PC-3 (cell line): ENCODE measurements at regions not wholly inside any gene's neighbourhood (a gene's known extent, or its start where the extent isn't known, plus 50 kb on each side); places are given as distances from the start of the nearest gene placed in this dataset.

ENCODE experiments used
- ATAC-seq: fragments of 200-7000 bp; cut with Tn5 transposase; 2 replicates; pipeline ENCODE4 v1.9.1; 2020; ENCODE audit warnings: mild to moderate bottlenecking, moderate library complexity
- BruUV-seq: library from RNA; stranded (reverse); fragments of 400-500 nt; replicated peaks from 2 replicates; lab custom pipeline; 2021; lab: Mats Ljungman, UMichigan
- CTCF ChIA-PET: fragments of 300-600 bp; sonication (Branson Sonifier 250); formaldehyde crosslinking; loops from one replicate; lab custom pipeline; 2022; ENCODE audit warnings: antibody characterized with exemption; lab: Charles Lee
- POLR2A ChIA-PET: fragments of 300-600 bp; sonication (Branson Sonifier 250); formaldehyde crosslinking; loops from one replicate; lab custom pipeline; 2022; ENCODE audit warnings: antibody characterized with exemption; ENCODE audit not compliant: unreplicated experiment; lab: Charles Lee
- DNase-seq: peaks from one replicate; pipeline ENCODE4 v3.0.0-alpha.2; 2015
- H2AFZ ChIP-seq: fragments of 300-600 bp; sonication (generic); 2 replicates; pipeline ENCODE4 v1.6.0; 2016; ENCODE audit warnings: antibody characterized with exemption, low read length
- H3F3A ChIP-seq: fragments of 300-600 bp; sonication (generic); one replicate; pipeline ENCODE4 v1.6.0; 2017; ENCODE audit warnings: antibody characterized with exemption, low read length, control low read depth, mild to moderate bottlenecking; ENCODE audit not compliant: unreplicated experiment
- H3K27ac ChIP-seq: fragments of 300-600 bp; sonication (generic); 2 replicates; pipeline ENCODE4 v1.5.1; 2016; ENCODE audit warnings: mild to moderate bottlenecking, low read length
- H3K27me3 ChIP-seq: fragments of 300-600 bp; sonication (generic); 2 replicates; pipeline ENCODE4 v1.6.1; 2016; ENCODE audit warnings: low read length, mixed read lengths
- H3K36me3 ChIP-seq: fragments of 300-600 bp; sonication (generic); 2 replicates; pipeline ENCODE4 v1.6.1; 2016; ENCODE audit warnings: low read depth, mixed run types, low read length, mixed read lengths
- H3K4me1 ChIP-seq: fragments of 300-600 bp; sonication (generic); 2 replicates; pipeline ENCODE4 v1.5.1; 2016; ENCODE audit warnings: low read length; ENCODE audit not compliant: insufficient read depth
- H3K4me2 ChIP-seq: fragments of 300-600 bp; sonication (generic); 2 replicates; pipeline ENCODE4 v1.6.0; 2016; ENCODE audit warnings: low read length
- H3K4me3 ChIP-seq: fragments of 300-600 bp; sonication (generic); 2 replicates; pipeline ENCODE4 v1.5.1; 2016; ENCODE audit warnings: mild to moderate bottlenecking, low read length, mixed read lengths
- H3K79me2 ChIP-seq: fragments of 300-600 bp; sonication (generic); 2 replicates; pipeline ENCODE4 v1.6.1; 2017; ENCODE audit warnings: low read length, mixed read lengths
- H3K9ac ChIP-seq: fragments of 300-600 bp; sonication (generic); 2 replicates; pipeline ENCODE4 v1.6.0; 2016; ENCODE audit warnings: mild to moderate bottlenecking, low read length
- H3K9me2 ChIP-seq: fragments of 300-600 bp; sonication (generic); replicated peaks from 2 replicates; pipeline ENCODE4 v1.6.1; 2016; ENCODE audit warnings: mixed run types, low read length, mixed read lengths
- H3K9me3 ChIP-seq: fragments of 300-600 bp; sonication (generic); 2 replicates; pipeline ENCODE4 v1.6.1; 2016; ENCODE audit warnings: low read length, mixed read lengths
- H4K20me1 ChIP-seq: fragments of 300-600 bp; sonication (generic); 2 replicates; pipeline ENCODE4 v1.6.1; 2016; ENCODE audit warnings: low read length, mixed read lengths
- EZH2 ChIP-seq: fragments of 300-600 bp; sonication (generic); IDR thresholded peaks from one replicate; pipeline ENCODE4 v1.6.1; 2017; ENCODE audit warnings: antibody characterized with exemption, mild to moderate bottlenecking, low read length; ENCODE audit not compliant: unreplicated experiment
- EZH2phosphoT487 ChIP-seq: fragments of 300-600 bp; sonication (generic); IDR thresholded peaks from 2 replicates; pipeline ENCODE4 v1.6.1; 2018; ENCODE audit warnings: mild to moderate bottlenecking, antibody characterized with exemption, low read length, borderline replicate concordance
- intact Hi-C: fragments of 100-400 bp; cut with micrococcal nuclease; formaldehyde crosslinking; loops from 2 replicates; pipeline ENCODE4 v1.9.0; 2023
- TF ChIP-seq, protein P1 (sequence below): fragments of 300-600 bp; sonication (generic); conservative IDR thresholded peaks from 2 replicates; pipeline ENCODE4 v1.5.1; 2017; ENCODE audit warnings: antibody characterized with exemption, low read depth, mild to moderate bottlenecking, low read length

DNA sequence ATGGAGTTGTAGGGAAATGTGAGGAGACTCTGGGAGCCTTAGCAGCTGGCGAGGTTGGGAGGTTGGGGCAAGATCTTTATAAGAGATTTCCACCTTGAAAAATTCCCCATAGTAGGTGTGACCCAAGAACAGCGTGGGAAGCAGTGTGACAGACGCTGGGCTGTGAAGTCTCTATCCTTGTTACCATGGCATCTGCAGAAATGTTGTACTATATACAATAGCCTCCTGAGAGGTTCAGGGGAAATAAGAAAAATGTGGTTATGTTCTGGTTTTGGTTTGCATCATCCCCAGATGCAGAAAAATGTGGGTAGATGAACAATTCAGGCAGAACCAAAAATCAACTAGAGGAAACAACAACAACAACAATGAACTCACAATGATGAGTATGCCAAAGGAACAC, 498.6 kb downstream of the SH2D4B start:
- no peak overlapping the region for H3K27ac ChIP-seq
- no peak overlapping the region for H3K9ac ChIP-seq
- H3K4me1 ChIP-seq = no peaks in the 10 kb centered on the region
- DNase-seq (no peak), ATAC-seq (no peak)
- no peak overlapping the region for H3K4me3 ChIP-seq
- no peak overlapping the region for H2AFZ ChIP-seq
- intact Hi-C loops = no loop called here
- no TSS peak for BruUV-seq
- H3K9me2 ChIP-seq = no peaks in the 10 kb centered on the region
- no peaks in the 10 kb centered on the region for H3K36me3 ChIP-seq
- TF ChIP-seq EZH2 (no peak), EZH2phosphoT487 (no peak)
- TF ChIP-seq, protein P1, sequence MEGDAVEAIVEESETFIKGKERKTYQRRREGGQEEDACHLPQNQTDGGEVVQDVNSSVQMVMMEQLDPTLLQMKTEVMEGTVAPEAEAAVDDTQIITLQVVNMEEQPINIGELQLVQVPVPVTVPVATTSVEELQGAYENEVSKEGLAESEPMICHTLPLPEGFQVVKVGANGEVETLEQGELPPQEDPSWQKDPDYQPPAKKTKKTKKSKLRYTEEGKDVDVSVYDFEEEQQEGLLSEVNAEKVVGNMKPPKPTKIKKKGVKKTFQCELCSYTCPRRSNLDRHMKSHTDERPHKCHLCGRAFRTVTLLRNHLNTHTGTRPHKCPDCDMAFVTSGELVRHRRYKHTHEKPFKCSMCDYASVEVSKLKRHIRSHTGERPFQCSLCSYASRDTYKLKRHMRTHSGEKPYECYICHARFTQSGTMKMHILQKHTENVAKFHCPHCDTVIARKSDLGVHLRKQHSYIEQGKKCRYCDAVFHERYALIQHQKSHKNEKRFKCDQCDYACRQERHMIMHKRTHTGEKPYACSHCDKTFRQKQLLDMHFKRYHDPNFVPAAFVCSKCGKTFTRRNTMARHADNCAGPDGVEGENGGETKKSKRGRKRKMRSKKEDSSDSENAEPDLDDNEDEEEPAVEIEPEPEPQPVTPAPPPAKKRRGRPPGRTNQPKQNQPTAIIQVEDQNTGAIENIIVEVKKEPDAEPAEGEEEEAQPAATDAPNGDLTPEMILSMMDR = no peak
- H3K27me3 ChIP-seq = no peaks in the 10 kb centered on the region
- no peaks in the 10 kb centered on the region for H3K9me3 ChIP-seq
- ChIA-PET POLR2A (no interaction called here), CTCF (no interaction called here)
- H3F3A ChIP-seq = no peaks in the 10 kb centered on the region
- no peaks in the 10 kb centered on the region for H4K20me1 ChIP-seq
- no peaks in the 10 kb centered on the region for H3K79me2 ChIP-seq
- no peak overlapping the region for H3K4me2 ChIP-seq

DNA sequence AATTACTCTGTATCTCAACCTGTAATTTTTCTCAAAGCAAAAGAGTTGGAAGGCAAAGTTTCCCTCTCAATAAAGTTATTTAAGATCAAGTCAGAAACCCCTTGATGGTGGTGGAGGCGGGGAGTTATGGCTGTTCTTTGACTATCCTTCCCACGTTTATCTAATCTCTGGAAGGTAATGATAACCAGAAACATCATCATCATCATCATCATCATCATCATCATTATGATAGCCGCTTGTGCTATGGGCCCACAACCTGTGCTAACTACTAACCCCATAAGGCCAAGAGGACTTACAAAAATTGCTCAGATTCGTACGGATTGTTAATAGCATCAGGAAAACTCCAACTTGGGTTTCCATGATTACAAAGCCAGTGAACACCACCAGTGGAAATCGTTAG, 502.3 kb downstream of the SH2D4B start:
- ChIA-PET POLR2A (no interaction called here), CTCF (no interaction called here)
- Histone ChIP-seq H3K4me2 (no peak overlapping the region), H3K9me3 (no peaks in the 10 kb centered on the region), H3F3A (no peaks in the 10 kb centered on the region), H3K9ac (no peak overlapping the region), H3K36me3 (no peaks in the 10 kb centered on the region), H3K79me2 (no peaks in the 10 kb centered on the region), H3K4me1 (no peaks in the 10 kb centered on the region), H3K27ac (no peak overlapping the region), H2AFZ (no peak overlapping the region), H3K9me2 (no peaks in the 10 kb centered on the region), H4K20me1 (no peaks in the 10 kb centered on the region), H3K4me3 (no peak overlapping the region), H3K27me3 (no peaks in the 10 kb centered on the region)
- ATAC-seq = no peak
- intact Hi-C loops = no loop called here
- DNase-seq = no peak
- TF ChIP-seq EZH2 = no peak
- TF ChIP-seq EZH2phosphoT487 = no peak
- TF ChIP-seq, protein P1 = no peak
- no TSS peak for BruUV-seq

DNA sequence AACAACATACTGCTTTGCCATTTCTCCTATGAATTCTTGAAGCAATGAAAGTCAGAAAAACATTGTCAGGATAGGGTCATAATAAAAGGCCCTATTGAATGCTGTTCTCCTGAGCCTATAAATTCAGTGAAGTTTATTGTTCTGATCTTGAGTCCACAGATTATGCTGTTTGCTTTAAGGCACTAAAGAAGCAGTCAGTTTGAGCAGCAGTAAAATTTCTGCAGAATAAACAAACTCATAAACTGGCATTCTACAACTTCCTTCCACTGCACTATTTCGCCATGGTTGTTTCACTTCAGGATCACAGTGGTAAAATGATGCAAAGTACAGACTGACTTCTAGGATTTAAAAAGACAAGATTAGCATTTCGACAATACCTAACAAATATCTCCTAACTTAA, 503.2 kb downstream of the SH2D4B start:
- TF ChIP-seq, protein P1 = no peak
- TF ChIP-seq EZH2phosphoT487 = no peak
- no peak for TF ChIP-seq EZH2
- H3K36me3 ChIP-seq = no peaks in the 10 kb centered on the region
- no peaks in the 10 kb centered on the region for H3K79me2 ChIP-seq
- ATAC-seq (no peak), DNase-seq (no peak)
- no peaks in the 10 kb centered on the region for H3K9me3 ChIP-seq
- H3K4me3 ChIP-seq = no peak overlapping the region
- H3K27ac ChIP-seq = no peak overlapping the region
- POLR2A ChIA-PET = no interaction called here
- no peaks in the 10 kb centered on the region for H3K4me1 ChIP-seq
- H2AFZ ChIP-seq = no peak overlapping the region
- no peaks in the 10 kb centered on the region for H4K20me1 ChIP-seq
- no peak overlapping the region for H3K9ac ChIP-seq
- intact Hi-C loops = no loop called here
- no peaks in the 10 kb centered on the region for H3K27me3 ChIP-seq
- CTCF ChIA-PET = no interaction called here
- no TSS peak for BruUV-seq
- H3K9me2 ChIP-seq = no peaks in the 10 kb centered on the region
- no peaks in the 10 kb centered on the region for H3F3A ChIP-seq
- no peak overlapping the region for H3K4me2 ChIP-seq
